Suprapubic skin (tissue), 4 donors: ENCODE measurements at regions not wholly inside any gene's neighbourhood (a gene's known extent, or its start where the extent isn't known, plus 50 kb on each side); places are given as distances from the start of the nearest gene placed in this dataset.
A peak's percentile ranks its signal among the peaks of the same experiment; 100 is the strongest.

ENCODE experiments used
- DNase-seq, 2 donors: peaks; one replicate each; pipeline ENCODE4 v3.0.0-alpha.2; 2019; ENCODE audit warnings: low spot score in 2 of 2
- H3K27ac ChIP-seq: fragments of 200-600 bp; sonication (generic); one replicate; pipeline ENCODE4 v1.5.1; 2019
- H3K27me3 ChIP-seq: fragments of 200-600 bp; sonication (generic); one replicate; pipeline ENCODE4 v1.5.1; 2019
- H3K36me3 ChIP-seq: fragments of 200-600 bp; sonication (generic); one replicate; pipeline ENCODE4 v1.5.1; 2019
- H3K4me1 ChIP-seq: fragments of 200-600 bp; sonication (generic); one replicate; pipeline ENCODE4 v1.5.1; 2019
- H3K4me3 ChIP-seq: fragments of 200-600 bp; sonication (generic); one replicate; pipeline ENCODE4 v1.5.1; 2019; ENCODE audit warnings: mild to moderate bottlenecking
- H3K9me3 ChIP-seq: fragments of 200-600 bp; sonication (generic); one replicate; pipeline ENCODE4 v1.5.1; 2019
- EP300 ChIP-seq: sonication (generic); formaldehyde crosslinking; IDR thresholded peaks from one replicate; pipeline ENCODE4 v1.6.1; 2017; ENCODE audit warnings: antibody characterized with exemption
- POLR2A ChIP-seq, 2 donors: fragments of 450-650 bp; IDR thresholded peaks; one replicate each; pipeline ENCODE4 v1.6.1; 2017; ENCODE audit warnings: antibody characterized with exemption in 2 of 2, mild to moderate bottlenecking in 2 of 2, moderate library complexity in 2 of 2
- POLR2AphosphoS5 ChIP-seq, 3 donors: sonication (generic); formaldehyde crosslinking; IDR thresholded peaks; one replicate each; pipeline ENCODE4 v1.6.1; 2017; ENCODE audit warnings: antibody characterized with exemption in 3 of 3
- WGBS: methylation state at CpG from one replicate; pipeline ENCODE4 v1.1.5; 2018; 5-methylcytosine and 5-hydroxymethylcytosine counted together
- TF ChIP-seq, protein P1 (sequence below), 2 donors: fragments of 200-600 bp in 1 of 2; fragments of 450-650 bp in 1 of 2; sonication (generic) in 1 of 2; IDR thresholded peaks; one replicate each; pipeline ENCODE4 v1.5.1; 2016 to 2019; ENCODE audit warnings: antibody characterized with exemption in 2 of 2, mild to moderate bottlenecking in 1 of 2, moderate library complexity in 1 of 2

DNA sequence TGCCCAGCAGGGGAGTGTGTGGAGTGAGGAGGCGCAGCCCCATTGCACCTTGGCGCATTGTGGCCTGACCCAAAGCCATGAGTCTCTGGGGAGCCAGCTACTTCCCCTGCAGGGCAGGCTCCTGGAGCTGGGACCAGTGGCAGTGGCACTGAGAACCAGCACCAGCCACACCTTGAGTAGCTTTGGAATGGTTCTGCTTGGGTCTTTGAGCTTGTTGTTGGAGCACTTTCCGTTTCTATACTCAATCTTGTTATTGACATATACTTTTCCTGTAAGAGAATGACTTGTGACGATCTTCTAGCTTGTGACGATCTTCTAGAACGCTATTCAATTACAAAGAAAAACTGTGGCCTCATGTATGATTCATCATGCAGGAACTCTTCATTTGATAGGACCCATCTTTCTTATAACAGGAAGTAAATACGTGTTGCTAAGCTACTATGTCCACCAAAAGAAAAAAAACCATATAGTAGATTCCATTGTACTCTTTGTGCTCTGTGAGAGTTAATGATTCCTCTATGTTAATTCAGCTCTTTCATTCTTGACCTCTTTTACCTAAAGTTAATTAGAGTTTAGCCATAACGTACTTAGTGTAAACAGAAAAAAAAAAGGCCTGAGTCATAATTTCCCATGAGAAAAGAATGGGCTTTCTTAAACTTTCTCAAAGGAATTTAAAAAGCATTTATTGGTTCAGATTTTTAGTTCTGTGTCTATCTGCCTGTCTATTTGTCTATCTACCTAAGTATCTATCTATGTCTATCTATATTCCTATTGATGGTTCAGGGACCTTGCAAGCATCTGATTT, 113.1 kb downstream of the GATA6 start:
- H3K9me3 ChIP-seq = no peaks in the 10 kb centered on the region
- DNase-seq = no peak
- no peaks in the 10 kb centered on the region for H3K36me3 ChIP-seq
- TF ChIP-seq POLR2AphosphoS5 (IDR thresholded peaks at IDR 0.05) = peak in 1 of 3 donors; percentile 7
- no peak for TF ChIP-seq POLR2A (IDR thresholded peaks at IDR 0.05)
- no peak for TF ChIP-seq EP300
- H3K4me1 ChIP-seq = peaks cover 29% of the 10 kb centered on the region
- 61% methylated on average over 8 of the region's 8 CpGs for WGBS
- no peaks in the 10 kb centered on the region for H3K27me3 ChIP-seq
- H3K4me3 ChIP-seq = no peak overlapping the region
- H3K27ac ChIP-seq = peak overlapping the region; percentile 5

- Histone ChIP-seq H3K27me3 (no peaks in the 10 kb centered on the region), H3K4me3 (no peak overlapping the region), H3K9me3 (no peaks in the 10 kb centered on the region), H3K36me3 (no peaks in the 10 kb centered on the region), H3K27ac (no peak overlapping the region), H3K4me1 (peaks cover 11% of the 10 kb centered on the region)
- TF ChIP-seq EP300 (no peak), POLR2AphosphoS5 (IDR thresholded peaks at IDR 0.05) (no peak), POLR2A (IDR thresholded peaks at IDR 0.05) (no peak)
- TF ChIP-seq, protein P1, sequence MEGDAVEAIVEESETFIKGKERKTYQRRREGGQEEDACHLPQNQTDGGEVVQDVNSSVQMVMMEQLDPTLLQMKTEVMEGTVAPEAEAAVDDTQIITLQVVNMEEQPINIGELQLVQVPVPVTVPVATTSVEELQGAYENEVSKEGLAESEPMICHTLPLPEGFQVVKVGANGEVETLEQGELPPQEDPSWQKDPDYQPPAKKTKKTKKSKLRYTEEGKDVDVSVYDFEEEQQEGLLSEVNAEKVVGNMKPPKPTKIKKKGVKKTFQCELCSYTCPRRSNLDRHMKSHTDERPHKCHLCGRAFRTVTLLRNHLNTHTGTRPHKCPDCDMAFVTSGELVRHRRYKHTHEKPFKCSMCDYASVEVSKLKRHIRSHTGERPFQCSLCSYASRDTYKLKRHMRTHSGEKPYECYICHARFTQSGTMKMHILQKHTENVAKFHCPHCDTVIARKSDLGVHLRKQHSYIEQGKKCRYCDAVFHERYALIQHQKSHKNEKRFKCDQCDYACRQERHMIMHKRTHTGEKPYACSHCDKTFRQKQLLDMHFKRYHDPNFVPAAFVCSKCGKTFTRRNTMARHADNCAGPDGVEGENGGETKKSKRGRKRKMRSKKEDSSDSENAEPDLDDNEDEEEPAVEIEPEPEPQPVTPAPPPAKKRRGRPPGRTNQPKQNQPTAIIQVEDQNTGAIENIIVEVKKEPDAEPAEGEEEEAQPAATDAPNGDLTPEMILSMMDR (IDR thresholded peaks at IDR 0.05) = no peak
- 95% methylated on average over 1 of the region's 1 CpG for WGBS
- DNase-seq = no peak
Observed at GRCh38 chr18:22280453-22280750, 111.0 kb downstream of the GATA6 start.

GRCh38 chr18:22279741-22280452, 110.5 kb downstream of the GATA6 start:
- no peak overlapping the region for H3K4me3 ChIP-seq
- H3K27ac ChIP-seq = no peak overlapping the region
- no peak for DNase-seq
- peaks cover 6% of the 10 kb centered on the region for H3K4me1 ChIP-seq
- no peaks in the 10 kb centered on the region for H3K27me3 ChIP-seq
- H3K9me3 ChIP-seq = no peaks in the 10 kb centered on the region
- H3K36me3 ChIP-seq = no peaks in the 10 kb centered on the region
- TF ChIP-seq, protein P1 (IDR thresholded peaks at IDR 0.05) = no peak
- TF ChIP-seq POLR2A (IDR thresholded peaks at IDR 0.05) (no peak), EP300 (no peak), POLR2AphosphoS5 (IDR thresholded peaks at IDR 0.05) (no peak)
- WGBS = 76% methylated on average over 10 of the region's 10 CpGs

DNA sequence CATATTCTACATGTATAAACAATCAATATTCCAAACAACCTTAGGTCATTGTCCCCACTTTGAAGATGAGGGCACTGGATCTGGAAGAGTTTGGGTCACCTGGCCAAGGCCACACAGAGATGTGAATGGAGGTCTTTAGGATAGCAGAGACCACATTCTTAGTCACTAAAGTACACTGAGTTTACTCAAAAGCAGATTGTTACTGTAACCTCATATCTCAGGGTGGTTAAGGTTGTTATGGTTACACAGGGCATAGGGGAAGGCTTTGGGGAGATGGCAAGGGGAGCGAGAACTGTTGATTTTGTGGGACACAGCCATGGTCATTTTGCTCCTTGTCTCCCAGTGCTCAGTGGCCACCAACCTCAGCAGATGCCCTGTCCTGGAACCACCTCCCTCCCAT, 109.4 kb downstream of the GATA6 start:
- DNase-seq = no peak
- no peak overlapping the region for H3K27ac ChIP-seq
- no peaks in the 10 kb centered on the region for H3K4me1 ChIP-seq
- no peaks in the 10 kb centered on the region for H3K27me3 ChIP-seq
- TF ChIP-seq EP300 (no peak), POLR2A (IDR thresholded peaks at IDR 0.05) (no peak), POLR2AphosphoS5 (IDR thresholded peaks at IDR 0.05) (no peak)
- TF ChIP-seq, protein P1 (IDR thresholded peaks at IDR 0.05) = no peak
- H3K36me3 ChIP-seq = no peaks in the 10 kb centered on the region
- no peaks in the 10 kb centered on the region for H3K9me3 ChIP-seq
- H3K4me3 ChIP-seq = no peak overlapping the region
- WGBS = 86% methylated on average over 1 of the region's 1 CpG

GRCh38 chr18:22277758-22278157, 108.4 kb downstream of the GATA6 start:
- H3K27ac ChIP-seq = no peak overlapping the region
- DNase-seq = no peak
- no peaks in the 10 kb centered on the region for H3K36me3 ChIP-seq
- WGBS = 88% methylated on average over 12 of the region's 12 CpGs
- H3K4me1 ChIP-seq = no peaks in the 10 kb centered on the region
- TF ChIP-seq POLR2AphosphoS5 (IDR thresholded peaks at IDR 0.05) (no peak), EP300 (no peak)
- H3K27me3 ChIP-seq = no peaks in the 10 kb centered on the region
- no peaks in the 10 kb centered on the region for H3K9me3 ChIP-seq
- no peak overlapping the region for H3K4me3 ChIP-seq

GRCh38 chr18:22276334-22276713, 106.9 kb downstream of the GATA6 start:
- H3K9me3 ChIP-seq = no peaks in the 10 kb centered on the region
- TF ChIP-seq EP300 (no peak), POLR2AphosphoS5 (IDR thresholded peaks at IDR 0.05) (no peak), POLR2A (IDR thresholded peaks at IDR 0.05) (no peak)
- TF ChIP-seq, protein P1 (IDR thresholded peaks at IDR 0.05) = no peak
- H3K4me1 ChIP-seq = no peaks in the 10 kb centered on the region
- no peaks in the 10 kb centered on the region for H3K36me3 ChIP-seq
- no peaks in the 10 kb centered on the region for H3K27me3 ChIP-seq
- DNase-seq = no peak
- no peak overlapping the region for H3K4me3 ChIP-seq
- H3K27ac ChIP-seq = peak overlapping the region; percentile 28
- WGBS = 56% methylated on average over 4 of the region's 7 CpGs
